ENCODE measurements at regions not wholly inside any gene's neighbourhood (a gene's known extent, or its start where the extent isn't known, plus 50 kb on each side); places are given as distances from the start of the nearest gene placed in this dataset.

GRCh38 chr6:22350109-22350508, 53.3 kb upstream of the PRL start:
- Histone ChIP-seq H3K36me3 (ENCODE audit: control insufficient read depth in 4 of 4, insufficient read depth in 3 of 4, low read depth in 1 of 4, low read length in 3 of 4) (no peaks in the 10 kb centered on the region), H3K9me3 (ENCODE audit: control insufficient read depth in 4 of 4, low read length in 3 of 4) (no peaks in the 10 kb centered on the region), H3K27me3 (ENCODE audit: control insufficient read depth in 4 of 4, insufficient read depth in 4 of 4, low read length in 3 of 4) (no peaks in the 10 kb centered on the region), H3K4me3 (ENCODE audit: low read depth in 1 of 3, low read length in 3 of 3) (no peak overlapping the region), H3K4me1 (ENCODE audit: control insufficient read depth in 4 of 4, insufficient read depth in 4 of 4, low read length in 3 of 4) (no peaks in the 10 kb centered on the region), H3K9ac (ENCODE audit: low read depth in 1 of 2, low read length in 2 of 2) (no peak overlapping the region), H3K27ac (ENCODE audit: low read depth in 1 of 2, low read length in 2 of 2) (no peak overlapping the region)
- WGBS: 19% methylated on average over 1 of the region's 1 CpG
- DNase-seq (ENCODE audit: low spot score): no peak
- TF ChIP-seq HNF4A (conservative IDR thresholded peaks at IDR 0.05) (no peak), NR2F2 (IDR thresholded peaks at IDR 0.05) (no peak), RAD21 (IDR thresholded peaks at IDR 0.05) (no peak), MAX (IDR thresholded peaks at IDR 0.05) (no peak), FOXA1 (IDR thresholded peaks at IDR 0.05) (no peak), RXRA (IDR thresholded peaks at IDR 0.05) (no peak), TAF1 (conservative IDR thresholded peaks at IDR 0.05) (no peak), YY1 (IDR thresholded peaks at IDR 0.05) (no peak)

GRCh38 chr6:22353101-22353500, 56.3 kb upstream of the PRL start:
- H3K9ac ChIP-seq (ENCODE audit: low read depth in 1 of 2, low read length in 2 of 2): no peak overlapping the region
- H3K27me3 ChIP-seq (ENCODE audit: control insufficient read depth in 4 of 4, insufficient read depth in 4 of 4, low read length in 3 of 4): no peaks in the 10 kb centered on the region
- H3K9me3 ChIP-seq (ENCODE audit: control insufficient read depth in 4 of 4, low read length in 3 of 4): no peaks in the 10 kb centered on the region
- H3K36me3 ChIP-seq (ENCODE audit: control insufficient read depth in 4 of 4, insufficient read depth in 3 of 4, low read depth in 1 of 4, low read length in 3 of 4): no peaks in the 10 kb centered on the region
- no peaks in the 10 kb centered on the region for H3K4me1 ChIP-seq (ENCODE audit: control insufficient read depth in 4 of 4, insufficient read depth in 4 of 4, low read length in 3 of 4)
- TF ChIP-seq GABPA (IDR thresholded peaks at IDR 0.05 in 1 of 2, conservative IDR thresholded peaks at IDR 0.05 in 1 of 2) (no peak), FOXA1 (IDR thresholded peaks at IDR 0.05) (no peak), NR2F2 (IDR thresholded peaks at IDR 0.05) (no peak), CTCF (IDR thresholded peaks at IDR 0.05; ENCODE audit: low read depth, low read length, missing input control) (no peak), HNF4G (IDR thresholded peaks at IDR 0.05) (no peak), JUND (IDR thresholded peaks at IDR 0.05) (no peak), ZBTB33 (IDR thresholded peaks at IDR 0.05) (no peak), EGR1 (IDR thresholded peaks at IDR 0.05; ENCODE audit: low read depth in 2 of 2) (no peak), HNF4A (conservative IDR thresholded peaks at IDR 0.05) (no peak), REST (IDR thresholded peaks at IDR 0.05) (no peak), RXRA (IDR thresholded peaks at IDR 0.05) (no peak), YY1 (IDR thresholded peaks at IDR 0.05) (no peak), RAD21 (IDR thresholded peaks at IDR 0.05) (no peak), MAX (IDR thresholded peaks at IDR 0.05) (no peak)
- no peak for DNase-seq (ENCODE audit: low spot score)
- H3K27ac ChIP-seq (ENCODE audit: low read depth in 1 of 2, low read length in 2 of 2): no peak overlapping the region
- no peak overlapping the region for H3K4me3 ChIP-seq (ENCODE audit: low read depth in 1 of 3, low read length in 3 of 3)
- 89% methylated on average over 2 of the region's 2 CpGs for WGBS
